ENCODE measurements at regions not wholly inside any gene's neighbourhood (a gene's known extent, or its start where the extent isn't known, plus 50 kb on each side); places are given as distances from the start of the nearest gene placed in this dataset.

- H3K36me3 ChIP-seq: no peaks in the 10 kb centered on the region
- H3K27ac ChIP-seq (replicated peaks): no peak overlapping the region
- peaks cover 30% of the 10 kb centered on the region for H3K27me3 ChIP-seq (ENCODE audit: low read depth)
- TF ChIP-seq CTCF (IDR thresholded peaks at IDR 0.05; ENCODE audit: borderline replicate concordance): no peak
- no peaks in the 10 kb centered on the region for H3K9me3 ChIP-seq (replicated peaks)
- intact Hi-C loops (cut with micrococcal nuclease): no loop called here
- no peak overlapping the region for H3K4me3 ChIP-seq
- no peak for DNase-seq
- H3K4me1 ChIP-seq: no peaks in the 10 kb centered on the region
These were observed 367.2 kb downstream of the EMP1 start for GRCh38 chr12:13563743-13564125.

GRCh38 chr12:13562915-13563742 is 366.6 kb downstream of the EMP1 start:
- TF ChIP-seq CTCF (IDR thresholded peaks at IDR 0.05; ENCODE audit: borderline replicate concordance): no peak
- Histone ChIP-seq H3K4me1 (no peaks in the 10 kb centered on the region), H3K4me3 (no peak overlapping the region), H3K9me3 (replicated peaks) (no peaks in the 10 kb centered on the region), H3K27ac (replicated peaks) (no peak overlapping the region), H3K27me3 (ENCODE audit: low read depth) (peaks cover 30% of the 10 kb centered on the region), H3K36me3 (no peaks in the 10 kb centered on the region)
- no peak for DNase-seq
- intact Hi-C loops (cut with micrococcal nuclease): no loop called here

GRCh38 chr12:13561923-13562322 is 365.4 kb downstream of the EMP1 start:
- H3K4me3 ChIP-seq: no peak overlapping the region
- no peak for TF ChIP-seq CTCF (IDR thresholded peaks at IDR 0.05; ENCODE audit: borderline replicate concordance)
- no peak for DNase-seq
- H3K27me3 ChIP-seq (ENCODE audit: low read depth): peaks cover 30% of the 10 kb centered on the region
- H3K9me3 ChIP-seq (replicated peaks): no peaks in the 10 kb centered on the region
- intact Hi-C loops (cut with micrococcal nuclease): no loop called here
- H3K36me3 ChIP-seq: no peaks in the 10 kb centered on the region
- no peak overlapping the region for H3K27ac ChIP-seq (replicated peaks)
- no peaks in the 10 kb centered on the region for H3K4me1 ChIP-seq

- Histone ChIP-seq H3K4me1 (no peaks in the 10 kb centered on the region), H3K9me3 (replicated peaks) (no peaks in the 10 kb centered on the region), H3K27ac (replicated peaks) (no peak overlapping the region), H3K27me3 (ENCODE audit: low read depth) (peaks cover 14% of the 10 kb centered on the region), H3K4me3 (no peak overlapping the region), H3K36me3 (no peaks in the 10 kb centered on the region)
- no peak for TF ChIP-seq CTCF (IDR thresholded peaks at IDR 0.05; ENCODE audit: borderline replicate concordance)
- intact Hi-C loops (cut with micrococcal nuclease): no loop called here
- no peak for DNase-seq
These were observed 362.9 kb downstream of the EMP1 start for GRCh38 chr12:13559318-13559978.

GRCh38 chr12:13552830-13553229 is 356.3 kb downstream of the EMP1 start:
- H3K27me3 ChIP-seq (ENCODE audit: low read depth): peaks cover 44% of the 10 kb centered on the region
- no peak overlapping the region for H3K27ac ChIP-seq (replicated peaks)
- H3K36me3 ChIP-seq: no peaks in the 10 kb centered on the region
- H3K9me3 ChIP-seq (replicated peaks): no peaks in the 10 kb centered on the region
- no peak overlapping the region for H3K4me3 ChIP-seq
- TF ChIP-seq CTCF (IDR thresholded peaks at IDR 0.05; ENCODE audit: borderline replicate concordance): no peak
- no peaks in the 10 kb centered on the region for H3K4me1 ChIP-seq
- intact Hi-C loops (cut with micrococcal nuclease): no loop called here
- DNase-seq: no peak
